Osteoblast (primary cell): ENCODE measurements at regions not wholly inside any gene's neighbourhood (a gene's known extent, or its start where the extent isn't known, plus 50 kb on each side); places are given as distances from the start of the nearest gene placed in this dataset.

Source experiments
- DNase-seq: peaks from one replicate; pipeline ENCODE4 v3.0.0; 2011; ENCODE audit warnings: low spot score, mixed read lengths; ENCODE audit not compliant: insufficient read length; ENCODE audit errors: missing footprints
- H2AFZ ChIP-seq: 2 replicates; pipeline ENCODE4 v1.6.0; 2011; ENCODE audit warnings: mild to moderate bottlenecking, low read length
- H3K27ac ChIP-seq: 2 replicates; pipeline ENCODE4 v1.5.1; 2011; ENCODE audit warnings: mild to moderate bottlenecking, low read depth, low read length, moderate library complexity
- H3K27me3 ChIP-seq: 2 replicates; pipeline ENCODE4 v1.6.0; 2012; ENCODE audit warnings: mild to moderate bottlenecking, control low read depth, inconsistent platforms, low read length, moderate library complexity; ENCODE audit not compliant: insufficient read depth
- H3K36me3 ChIP-seq: 2 replicates; pipeline ENCODE4 v1.5.1; 2011; ENCODE audit warnings: mild to moderate bottlenecking, low read length, control low read depth, moderate library complexity; ENCODE audit not compliant: insufficient read depth
- H3K4me1 ChIP-seq: 2 replicates; pipeline ENCODE4 v1.5.1; 2011; ENCODE audit warnings: mild to moderate bottlenecking, low read length, control low read depth, moderate library complexity; ENCODE audit not compliant: insufficient read depth
- H3K4me2 ChIP-seq: 2 replicates; pipeline ENCODE4 v1.6.0; 2011; ENCODE audit warnings: mild to moderate bottlenecking, low read length; ENCODE audit not compliant: insufficient read depth
- H3K4me3 ChIP-seq: fragments of 200-600 bp; sonication (generic); 3 replicates; pipeline ENCODE4 v1.5.1; 2012; ENCODE audit warnings: mild to moderate bottlenecking, low read length, inconsistent platforms; ENCODE audit not compliant: insufficient read depth
- H3K79me2 ChIP-seq: 2 replicates; pipeline ENCODE4 v1.6.0; 2012; ENCODE audit warnings: mild to moderate bottlenecking, low read length, control low read depth, inconsistent platforms; ENCODE audit not compliant: insufficient read depth
- H3K9me3 ChIP-seq: 2 replicates; pipeline ENCODE4 v1.5.1; 2011; ENCODE audit warnings: low read depth, low read length, control low read depth
- H4K20me1 ChIP-seq: 2 replicates; pipeline ENCODE4 v1.6.0; 2012; ENCODE audit warnings: mild to moderate bottlenecking, low read length, control low read depth; ENCODE audit not compliant: insufficient read depth
- CTCF ChIP-seq: IDR thresholded peaks from 2 replicates; pipeline ENCODE4 v1.5.1; 2011; ENCODE audit warnings: mild to moderate bottlenecking, low read depth, low read length, moderate library complexity; ENCODE audit errors: extremely low read depth

- Histone ChIP-seq H4K20me1 (no peaks in the 10 kb centered on the region), H3K4me3 (no peak overlapping the region), H2AFZ (no peak overlapping the region), H3K4me1 (peaks cover 6% of the 10 kb centered on the region), H3K27me3 (no peaks in the 10 kb centered on the region), H3K4me2 (no peak overlapping the region), H3K27ac (no peak overlapping the region), H3K36me3 (no peaks in the 10 kb centered on the region), H3K79me2 (no peaks in the 10 kb centered on the region), H3K9me3 (no peaks in the 10 kb centered on the region)
- no peak for TF ChIP-seq CTCF
- DNase-seq: no peak
Observed at GRCh38 chr6:54008589-54008988, 102.7 kb upstream of the MLIP start.

- H3K36me3 ChIP-seq: no peaks in the 10 kb centered on the region
- H3K4me2 ChIP-seq: no peak overlapping the region
- no peaks in the 10 kb centered on the region for H4K20me1 ChIP-seq
Observed at GRCh38 chr6:54009052-54009654, 102.1 kb upstream of the MLIP start.

GRCh38 chr6:54010340-54011276 is 100.6 kb upstream of the MLIP start:
- Histone ChIP-seq H3K4me2 (peak overlapping the region; percentile 84), H3K36me3 (no peaks in the 10 kb centered on the region), H4K20me1 (no peaks in the 10 kb centered on the region), H2AFZ (peak overlapping the region; percentile 80), H3K79me2 (no peaks in the 10 kb centered on the region), H3K9me3 (no peaks in the 10 kb centered on the region), H3K27me3 (no peaks in the 10 kb centered on the region), H3K4me1 (peaks cover 6% of the 10 kb centered on the region), H3K4me3 (peak overlapping the region; percentile 59), H3K27ac (peak overlapping the region; percentile 57)
- DNase-seq: peak; percentile 14
- no peak for TF ChIP-seq CTCF

More at GRCh38 chr6:54009052-54009654, 102.1 kb upstream of the MLIP start:
- Histone ChIP-seq H3K27me3 (no peaks in the 10 kb centered on the region), H3K4me1 (peaks cover 6% of the 10 kb centered on the region), H3K9me3 (no peaks in the 10 kb centered on the region), H2AFZ (no peak overlapping the region), H3K4me3 (no peak overlapping the region), H3K27ac (no peak overlapping the region), H3K79me2 (no peaks in the 10 kb centered on the region)
- no peak for DNase-seq
- no peak for TF ChIP-seq CTCF

GRCh38 chr6:54011277-54011648 is 100.0 kb upstream of the MLIP start:
- H4K20me1 ChIP-seq: no peaks in the 10 kb centered on the region
- H3K9me3 ChIP-seq: no peaks in the 10 kb centered on the region
- peak overlapping the region; percentile 84 for H3K4me2 ChIP-seq
- H3K79me2 ChIP-seq: no peaks in the 10 kb centered on the region
- no peaks in the 10 kb centered on the region for H3K27me3 ChIP-seq
- H3K4me3 ChIP-seq: peak overlapping the region; percentile 59
- no peak for TF ChIP-seq CTCF
- no peaks in the 10 kb centered on the region for H3K36me3 ChIP-seq
- no peak for DNase-seq
- H2AFZ ChIP-seq: peak overlapping the region; percentile 80
- H3K4me1 ChIP-seq: peaks cover 6% of the 10 kb centered on the region
- H3K27ac ChIP-seq: peak overlapping the region; percentile 57
